Left lobe of liver (tissue), 2 donors: ENCODE measurements at regions not wholly inside any gene's neighbourhood (a gene's known extent, or its start where the extent isn't known, plus 50 kb on each side); places are given as distances from the start of the nearest gene placed in this dataset.

ENCODE experiments used
- ATAC-seq: fragments of 200-7000 bp; cut with Tn5 transposase; one replicate; pipeline ENCODE4 v1.9.1; 2020; ENCODE audit warnings: mild to moderate bottlenecking, moderate library complexity
- DNase-seq: peaks from one replicate; pipeline ENCODE4 v3.0.0-alpha.2; 2020; ENCODE audit warnings: low spot score
- donor health status: DM: no; HTN: no; CAD: no; lungs with moderate emphysema.
- donor health status: DM: no; HTN: yes; CAD: no.

- ATAC-seq = peak; percentile 27
- peak; percentile 56 for DNase-seq
Measured at GRCh38 chr20:40494248-40494647, 194.8 kb downstream of the MAFB start.

- ATAC-seq = no peak
- DNase-seq = no peak
Measured at GRCh38 chr20:40493549-40493948, 195.5 kb downstream of the MAFB start.

DNA sequence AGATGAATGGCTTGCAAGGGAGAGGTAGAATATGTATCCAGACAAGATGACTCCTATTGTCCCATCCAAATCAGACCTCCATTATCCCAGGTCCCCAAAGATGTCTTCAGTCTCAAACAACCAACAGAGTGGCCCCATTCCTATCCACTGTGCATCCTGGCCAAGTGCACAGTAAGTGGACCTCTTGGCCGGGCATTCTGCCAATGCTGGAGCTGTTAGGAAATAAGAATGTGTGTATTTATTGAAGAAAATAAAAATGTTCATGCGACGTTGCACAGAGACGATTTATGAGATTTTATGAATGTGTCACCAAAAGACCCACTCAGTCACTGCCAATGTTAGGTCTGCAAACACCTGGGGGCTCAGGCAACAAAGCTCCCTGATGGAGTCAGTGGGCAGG lies 196.0 kb downstream of the MAFB start:
- peak; percentile 61 for DNase-seq
- ATAC-seq = peak; percentile 62

GRCh38 chr20:40491009-40491590 lies 197.9 kb downstream of the MAFB start:
- DNase-seq (no peak), ATAC-seq (no peak)

DNA sequence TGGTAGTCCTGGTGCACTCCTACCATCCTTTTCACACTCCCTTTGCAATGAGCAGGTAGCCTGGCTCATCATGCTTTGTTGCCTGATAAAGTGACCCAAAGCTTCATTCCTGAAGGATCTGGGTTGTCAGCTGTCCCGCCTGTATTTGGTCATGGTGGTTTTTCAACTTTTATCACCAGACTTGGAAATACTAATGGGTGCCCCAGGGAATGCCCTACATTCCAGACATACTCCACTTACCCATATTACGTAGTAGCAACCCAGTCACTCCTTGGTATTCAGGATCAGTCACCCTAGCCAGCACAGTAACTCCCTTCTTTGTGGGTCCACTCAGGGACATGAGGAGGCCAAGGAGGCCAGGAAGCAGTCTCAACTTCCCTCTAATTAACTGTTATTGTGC lies 199.2 kb downstream of the MAFB start:
- no peak for DNase-seq
- ATAC-seq = no peak

DNA sequence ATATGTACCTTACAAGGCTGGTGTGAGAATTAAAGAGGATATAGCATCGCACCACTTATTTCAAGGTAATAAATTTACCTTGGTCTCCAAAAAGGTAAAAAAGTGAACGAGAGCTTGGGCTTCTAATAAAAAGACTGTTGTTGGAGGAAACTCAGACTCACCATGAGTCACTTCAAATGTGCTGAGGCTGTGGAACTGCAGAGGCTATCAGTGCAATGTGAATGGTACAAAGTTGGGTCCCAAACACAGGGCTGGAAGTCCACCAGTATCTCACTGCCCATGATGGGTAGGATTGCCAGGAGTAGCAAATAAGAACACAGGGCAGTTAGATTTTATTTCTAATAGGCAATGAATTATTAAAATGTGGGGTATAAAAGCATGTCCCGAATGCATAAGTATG lies 200.6 kb downstream of the MAFB start:
- DNase-seq (no peak), ATAC-seq (no peak)

DNA sequence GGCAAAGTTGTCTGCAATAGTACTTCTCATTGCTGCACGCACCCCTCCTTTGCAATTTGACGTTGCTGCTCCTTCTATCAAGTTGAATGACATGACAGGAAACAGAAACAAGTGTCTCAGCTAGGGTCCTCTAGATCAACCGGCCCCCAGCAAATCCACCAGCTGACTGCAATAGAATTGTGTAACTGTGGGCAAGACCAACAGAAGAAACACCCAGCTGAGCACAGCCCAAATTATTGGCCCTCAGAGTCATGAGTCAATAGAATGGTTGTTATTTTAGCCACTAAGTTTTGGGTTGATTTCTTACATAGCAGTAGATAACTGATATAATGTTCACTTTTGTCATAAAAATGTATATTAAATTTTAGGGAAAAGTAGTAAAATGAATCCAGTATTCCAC lies 202.7 kb downstream of the MAFB start:
- ATAC-seq (no peak), DNase-seq (no peak)

DNA sequence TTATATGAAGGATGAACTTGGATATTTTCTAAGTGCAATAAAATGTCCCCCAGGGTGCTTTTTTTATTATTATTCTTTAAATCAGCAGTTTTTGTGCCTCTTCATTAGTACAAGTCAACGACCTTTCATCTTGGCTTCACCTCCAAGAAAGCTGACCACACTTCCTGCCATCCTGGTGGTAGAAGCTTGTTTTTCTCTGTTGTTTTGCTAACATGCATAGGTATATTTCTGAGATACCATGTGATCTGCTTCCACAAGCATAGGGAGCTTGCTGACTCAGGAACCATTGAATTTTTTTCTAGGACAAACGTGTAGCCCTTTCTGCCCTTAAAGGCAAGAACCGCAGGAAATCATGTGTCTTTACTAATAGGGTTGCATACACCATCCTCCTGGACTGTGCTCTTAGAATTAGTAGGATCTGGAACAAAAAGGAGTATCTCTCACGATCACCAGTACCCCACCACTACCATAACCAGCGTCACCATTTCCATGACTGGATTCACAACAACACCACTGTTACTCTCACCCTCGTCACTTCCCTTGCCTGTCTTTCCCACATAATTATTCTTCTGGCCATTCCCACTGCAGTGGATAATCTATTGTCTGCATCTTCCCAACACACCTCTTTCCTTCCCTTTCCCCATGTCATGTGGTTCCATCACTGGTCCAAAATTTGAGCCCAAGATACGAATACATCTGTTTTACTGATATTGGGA lies 207.1 kb downstream of the MAFB start:
- ATAC-seq (no peak), DNase-seq (no peak)

DNA sequence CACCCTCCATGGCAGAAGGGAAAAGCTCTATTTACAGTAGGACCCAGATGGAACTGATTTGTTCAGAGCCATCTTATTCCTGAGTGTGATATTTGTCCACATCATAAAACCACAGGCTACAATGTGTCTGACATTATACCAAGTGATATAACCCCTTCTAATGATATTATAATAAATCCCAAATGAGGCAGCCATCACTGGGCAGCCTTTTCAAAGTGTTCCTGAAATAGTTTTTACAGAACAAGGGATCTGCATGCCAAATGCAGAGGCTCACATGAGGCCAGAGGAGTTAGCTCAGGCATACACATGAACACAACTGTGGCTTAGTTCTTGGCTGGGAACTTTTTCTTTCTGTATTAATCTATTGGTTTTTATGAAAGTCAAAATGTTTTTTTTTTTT lies 207.7 kb downstream of the MAFB start:
- DNase-seq = no peak
- no peak for ATAC-seq

GRCh38 chr20:40477805-40478204 lies 211.2 kb downstream of the MAFB start:
- ATAC-seq = no peak
- no peak for DNase-seq

DNA sequence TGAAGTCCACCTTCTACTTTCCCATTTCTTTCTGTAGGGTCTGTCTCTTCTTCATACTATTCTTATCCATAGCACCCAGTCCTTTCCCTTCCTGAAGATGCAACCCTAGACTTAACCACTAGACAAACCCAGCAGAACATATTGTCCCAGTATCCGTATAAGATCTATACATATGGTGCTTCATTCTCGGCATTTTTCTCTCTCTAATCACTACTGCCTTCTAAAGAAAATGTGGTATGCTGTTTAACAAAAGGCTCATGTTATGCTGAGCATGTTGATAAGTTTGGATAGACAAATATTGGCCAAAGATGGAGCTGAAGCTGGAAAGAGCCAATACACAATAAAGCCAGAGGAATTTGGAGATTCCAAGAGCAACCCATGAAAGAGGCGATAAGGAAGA lies 212.6 kb downstream of the MAFB start:
- DNase-seq = no peak
- no peak for ATAC-seq

DNA sequence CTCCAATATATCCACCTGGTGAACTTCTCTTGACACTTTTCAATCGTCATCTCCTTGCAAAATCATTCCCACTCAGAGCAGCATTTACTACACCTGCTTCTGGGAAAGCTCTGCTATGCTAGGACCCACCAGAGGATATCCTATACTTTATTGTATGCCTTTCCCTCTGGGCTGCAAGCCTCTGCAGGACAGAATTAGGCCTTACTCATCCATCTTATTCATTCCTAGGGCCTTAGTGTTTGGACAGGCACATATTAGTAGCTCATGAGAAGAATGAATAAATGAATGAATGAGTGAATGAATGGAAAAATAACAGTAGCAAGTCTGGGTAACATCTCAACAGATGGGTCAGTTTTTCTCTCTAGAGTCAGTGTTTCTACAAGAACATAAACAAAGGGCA lies 216.1 kb downstream of the MAFB start:
- ATAC-seq = no peak

GRCh38 chr20:40471261-40471629 lies 217.8 kb downstream of the MAFB start:
- DNase-seq (no peak), ATAC-seq (peak; percentile 23)

More for the DNA sequence above, 216.1 kb downstream of the MAFB start:
- DNase-seq = no peak

DNA sequence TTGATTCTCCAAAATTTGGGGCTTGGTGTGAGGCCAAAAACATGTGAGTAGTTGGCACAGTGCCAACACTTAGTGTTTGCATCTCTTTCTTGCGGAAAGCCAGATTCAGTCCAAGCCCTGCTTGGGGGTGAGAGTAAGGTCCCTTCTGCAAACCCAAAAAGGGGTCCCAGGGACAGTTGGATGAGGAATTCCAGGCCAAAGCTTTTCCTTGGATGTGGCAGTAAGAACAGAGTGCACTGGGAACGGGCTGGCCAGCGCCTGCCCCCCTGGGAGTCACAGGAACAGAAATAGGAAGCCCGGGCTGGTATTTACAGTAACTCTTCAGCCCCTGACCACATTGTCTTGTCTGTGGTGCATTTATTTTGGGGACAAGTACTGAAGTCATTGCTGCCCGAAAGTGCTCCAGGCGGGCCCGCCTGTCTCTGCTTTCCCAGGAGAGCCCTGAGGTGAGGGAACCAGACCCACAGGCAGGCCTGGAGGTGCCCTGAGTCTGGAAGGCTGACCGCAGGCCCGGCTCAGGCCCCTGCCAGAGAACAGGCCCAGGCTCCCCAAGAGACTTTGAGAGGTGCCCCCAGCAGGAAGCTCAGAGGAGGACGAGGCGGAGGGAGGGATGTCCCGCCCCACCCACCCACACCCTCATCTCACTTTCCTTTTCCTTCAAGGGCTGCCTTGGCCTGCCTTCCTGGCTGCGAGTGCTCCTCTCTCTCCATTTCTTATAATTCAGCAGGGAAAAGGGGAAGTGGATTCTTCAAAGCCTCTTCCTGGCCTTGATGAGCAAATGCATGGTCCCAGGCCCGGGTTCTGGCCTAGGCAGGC lies 218.4 kb downstream of the MAFB start:
- ATAC-seq (peak; percentile 15), DNase-seq (no peak)

DNA sequence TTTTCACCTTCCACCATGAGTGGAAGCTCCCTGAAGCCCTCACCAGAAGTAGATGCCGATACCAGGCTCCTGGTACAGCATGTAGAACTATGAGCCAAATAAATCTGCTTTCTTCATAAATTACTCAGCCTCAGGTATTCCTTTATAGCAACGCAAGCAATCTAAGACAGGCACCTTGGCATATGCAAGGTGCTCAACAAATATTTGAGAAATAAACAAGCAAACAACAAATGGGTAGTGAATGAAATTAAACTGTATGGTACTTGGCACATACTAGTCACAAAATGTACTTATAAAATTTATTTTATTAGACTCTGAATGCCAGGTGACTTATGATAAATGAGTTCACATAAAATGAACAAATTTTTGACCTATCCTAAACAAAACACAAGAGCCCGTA lies 220.3 kb downstream of the MAFB start:
- DNase-seq (no peak), ATAC-seq (no peak)

DNA sequence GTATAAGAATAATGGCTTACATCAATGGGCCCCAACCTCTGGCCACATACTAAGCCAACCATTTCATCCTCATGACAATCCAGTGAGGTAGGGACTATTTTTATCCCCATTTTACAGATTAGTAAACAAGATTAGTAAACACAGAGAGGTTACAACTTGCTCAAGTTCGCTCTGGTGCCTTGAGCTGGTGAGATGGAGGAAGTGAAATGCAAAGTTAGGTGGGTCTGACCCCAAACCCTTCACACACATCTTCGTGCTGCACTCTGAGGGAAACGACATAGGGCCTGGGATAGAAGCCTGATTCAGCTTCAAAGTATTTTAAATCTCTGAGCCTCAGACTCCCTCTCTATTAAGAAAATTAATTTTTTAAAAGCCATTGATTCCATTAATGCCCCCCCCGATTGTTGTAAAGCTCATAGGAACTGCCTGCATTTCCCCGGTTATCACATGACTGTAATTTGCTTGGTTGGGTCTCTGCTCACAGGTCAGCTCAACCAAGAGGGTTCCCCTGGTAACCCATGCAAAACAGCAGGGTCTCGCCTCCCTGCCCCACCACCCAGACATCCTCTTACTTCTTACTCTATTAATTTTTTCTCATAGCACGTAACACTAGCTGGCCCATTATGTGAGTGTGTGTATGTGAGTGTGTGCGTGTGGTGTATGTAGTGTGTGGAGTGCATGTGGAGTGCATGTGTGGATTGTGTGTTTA lies 221.2 kb downstream of the MAFB start:
- DNase-seq = no peak
- ATAC-seq = no peak

DNA sequence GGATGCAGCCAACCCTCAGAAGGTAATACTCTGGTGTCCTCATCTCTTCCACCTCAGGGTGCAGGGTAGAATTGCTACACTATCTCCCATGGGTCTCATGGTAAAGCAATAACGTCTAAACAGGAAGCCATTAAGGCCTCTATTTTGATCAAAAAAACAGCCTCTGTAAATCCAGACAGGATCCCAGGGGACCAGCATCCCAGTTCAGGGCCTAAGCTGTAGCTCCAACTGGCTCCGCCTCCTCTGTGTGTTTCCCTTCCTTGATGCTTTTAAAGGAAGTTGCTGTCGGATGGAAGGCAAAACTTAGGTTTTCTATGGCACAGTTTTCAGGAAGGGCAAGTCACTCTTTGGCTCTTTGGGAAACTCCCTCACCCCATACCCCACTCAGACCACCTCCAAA lies 222.0 kb downstream of the MAFB start:
- DNase-seq (no peak), ATAC-seq (no peak)

DNA sequence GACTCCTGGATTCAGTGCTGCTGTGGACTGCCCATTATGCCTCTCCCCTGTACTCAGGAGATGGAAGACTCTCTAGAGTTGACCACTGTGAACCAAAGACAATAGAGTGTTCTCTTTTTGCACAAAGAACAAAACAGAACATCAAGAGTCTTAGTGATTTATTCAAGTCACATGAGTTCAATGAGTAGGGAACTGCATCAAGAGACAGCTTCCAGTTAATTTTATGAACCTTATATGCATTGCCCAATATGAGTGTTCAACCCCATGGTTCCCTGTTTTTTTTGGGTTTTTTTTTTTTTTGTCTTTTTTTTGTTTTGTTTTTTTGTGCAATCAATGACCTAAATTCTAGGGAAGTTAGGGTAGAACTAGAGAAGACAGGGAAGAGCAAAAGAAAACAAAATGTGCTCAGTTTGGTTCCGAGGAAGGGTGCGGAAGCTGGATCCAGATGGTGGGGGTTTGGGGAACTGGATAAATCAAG lies 224.3 kb downstream of the MAFB start:
- DNase-seq (no peak), ATAC-seq (peak; percentile 17)

DNA sequence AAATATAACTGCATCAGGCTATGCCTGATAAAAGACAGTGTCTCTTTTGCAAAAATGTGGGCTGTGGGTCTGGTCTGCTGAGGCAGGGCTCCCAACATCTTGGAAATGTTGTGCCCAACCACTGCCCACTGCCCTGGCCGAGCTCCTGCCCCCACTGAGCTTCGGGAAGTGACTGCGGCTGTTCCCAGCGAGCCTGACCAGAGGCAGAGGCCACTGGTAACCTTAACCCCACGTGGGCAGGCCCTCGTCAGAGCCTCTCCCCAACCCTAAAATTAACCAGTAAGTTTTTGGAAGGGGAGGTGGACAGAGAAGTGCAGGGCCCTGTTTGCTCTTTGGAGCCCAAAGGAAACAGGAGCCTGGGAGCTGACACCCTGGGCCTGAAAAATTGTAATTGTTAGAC lies 225.9 kb downstream of the MAFB start:
- DNase-seq (no peak), ATAC-seq (peak; percentile 31)

DNA sequence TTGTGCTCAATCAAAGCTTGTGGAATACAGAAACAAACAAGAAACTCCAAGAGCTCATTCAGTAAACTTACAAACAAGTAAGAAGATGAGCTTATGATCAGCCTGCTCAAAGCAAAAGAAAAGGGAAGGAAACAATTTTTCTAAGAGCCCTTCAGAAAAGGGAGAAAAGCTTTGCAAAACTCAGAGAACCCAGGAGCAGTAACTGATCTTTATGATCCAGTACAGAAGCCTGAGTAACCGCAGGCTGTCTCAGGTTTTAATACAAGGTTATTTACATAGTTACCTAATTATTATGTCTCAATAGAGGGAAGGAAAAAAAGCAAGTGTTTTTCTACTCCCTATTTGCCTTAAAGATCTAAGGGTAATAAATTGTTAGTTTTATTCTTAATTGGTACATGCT lies 226.5 kb downstream of the MAFB start:
- no peak for DNase-seq
- no peak for ATAC-seq

DNA sequence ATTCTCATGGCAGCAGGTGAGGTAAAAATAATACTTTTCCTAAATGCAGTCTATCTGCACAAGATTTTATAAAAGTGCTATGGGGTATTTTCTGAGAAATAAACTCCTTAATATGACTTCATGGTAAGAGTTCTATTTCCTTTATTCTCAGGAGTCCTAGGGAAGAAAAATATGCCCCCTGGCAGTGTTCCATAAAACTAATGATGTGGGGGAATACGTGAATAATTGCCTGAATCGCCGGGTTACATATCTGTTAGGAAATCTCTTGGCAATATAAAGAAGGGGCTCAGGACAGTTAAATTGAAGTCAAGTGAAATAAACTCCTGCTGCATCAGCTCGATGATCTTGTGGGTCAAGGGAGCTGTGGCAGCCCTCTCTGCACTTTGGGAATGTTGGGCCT lies 229.7 kb downstream of the MAFB start:
- ATAC-seq (no peak), DNase-seq (no peak)
